ENCODE measurements at regions not wholly inside any gene's neighbourhood (a gene's known extent, or its start where the extent isn't known, plus 50 kb on each side); places are given as distances from the start of the nearest gene placed in this dataset.

GRCh38 chr22:49241174-49241851 lies 586.4 kb downstream of the BRD1 start:
- DNase-seq: no peak

- DNase-seq: no peak
Observed at GRCh38 chr22:49240472-49240871, 587.2 kb downstream of the BRD1 start.

GRCh38 chr22:49240016-49240380 lies 587.7 kb downstream of the BRD1 start:
- no peak for DNase-seq

- no peak for DNase-seq
Observed at GRCh38 chr22:49239264-49240015, 588.2 kb downstream of the BRD1 start.

- DNase-seq: no peak
Observed at GRCh38 chr22:49238181-49239141, 589.2 kb downstream of the BRD1 start.

GRCh38 chr22:49237703-49238102 lies 590.0 kb downstream of the BRD1 start:
- no peak for DNase-seq

- no peak for DNase-seq
Observed at GRCh38 chr22:49237279-49237678, 590.4 kb downstream of the BRD1 start.

- DNase-seq: no peak
Observed at GRCh38 chr22:49236541-49237075, 591.1 kb downstream of the BRD1 start.

GRCh38 chr22:49235463-49236300 lies 592.0 kb downstream of the BRD1 start:
- no peak for DNase-seq

GRCh38 chr22:49234459-49234858 lies 593.2 kb downstream of the BRD1 start:
- DNase-seq: no peak

GRCh38 chr22:49233507-49234100 lies 594.1 kb downstream of the BRD1 start:
- DNase-seq: no peak

- DNase-seq: no peak
Observed at GRCh38 chr22:49232319-49233067, 595.2 kb downstream of the BRD1 start.

- no peak for DNase-seq
Observed at GRCh38 chr22:49230194-49230577, 597.5 kb downstream of the BRD1 start.

GRCh38 chr22:49229483-49230193 lies 598.0 kb downstream of the BRD1 start:
- DNase-seq: no peak

- DNase-seq: no peak
Observed at GRCh38 chr22:49228431-49229037, 599.1 kb downstream of the BRD1 start.

GRCh38 chr22:49227670-49228069 lies 600.0 kb downstream of the BRD1 start:
- DNase-seq: no peak

GRCh38 chr22:49226096-49226495 lies 601.6 kb downstream of the BRD1 start:
- no peak for DNase-seq

GRCh38 chr22:49224243-49224642 lies 603.4 kb downstream of the BRD1 start:
- DNase-seq: no peak

- DNase-seq: no peak
Observed at GRCh38 chr22:49218142-49218541, 609.5 kb downstream of the BRD1 start.

- no peak for DNase-seq
Observed at GRCh38 chr22:49216579-49216978, 611.1 kb downstream of the BRD1 start.
